ENCODE measurements at regions not wholly inside any gene's neighbourhood (a gene's known extent, or its start where the extent isn't known, plus 50 kb on each side); places are given as distances from the start of the nearest gene placed in this dataset.

DNA sequence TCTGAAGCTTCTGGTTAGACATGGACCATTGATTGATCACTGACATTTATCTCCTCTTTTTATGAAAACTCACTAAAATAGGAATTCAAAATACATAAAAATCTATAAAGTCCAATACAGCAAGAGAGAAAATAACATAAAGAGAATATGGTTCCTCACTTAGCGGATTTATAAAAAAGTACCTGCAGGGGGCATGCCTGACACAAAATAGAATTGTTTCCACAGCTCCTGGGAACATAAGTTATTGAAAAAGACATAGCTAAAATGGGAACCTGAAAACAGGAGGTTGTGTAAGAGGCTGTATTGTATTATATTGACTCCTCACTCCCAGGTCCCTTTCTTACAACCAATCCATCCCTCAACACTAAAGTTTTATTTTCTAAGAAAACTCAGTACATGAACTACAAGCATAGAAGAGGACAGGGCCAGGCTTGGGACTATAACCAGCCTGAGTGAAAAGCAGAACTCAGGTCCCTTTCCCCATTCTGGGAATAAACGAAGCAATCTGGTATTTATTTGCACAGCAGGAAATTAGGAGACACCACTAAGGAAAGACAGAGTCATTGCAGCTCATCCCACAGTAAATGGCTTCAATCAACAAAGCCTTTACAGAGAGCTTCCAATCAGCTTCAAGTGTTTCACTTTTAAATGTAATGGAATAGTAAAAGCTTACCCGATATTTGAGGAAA is 121.1 kb upstream of the NDST4 start:
- TF ChIP-seq POLR2A (IDR thresholded peaks at IDR 0.05; ENCODE audit: low read depth, low read length) (no peak), USF2 (IDR thresholded peaks at IDR 0.05; ENCODE audit: low read depth, low read length) (no peak), MXI1 (IDR thresholded peaks at IDR 0.05; ENCODE audit: borderline replicate concordance, low read depth, low read length) (no peak), CTCF (conservative IDR thresholded peaks at IDR 0.05; ENCODE audit: low read depth, low read length) (no peak), SMC3 (IDR thresholded peaks at IDR 0.05; ENCODE audit: low read depth, low read length) (no peak)

All from IMR-90 (cell line).